Dermis microvascular lymphatic vessel endothelial cell (primary cell): ENCODE measurements at regions not wholly inside any gene's neighbourhood (a gene's known extent, or its start where the extent isn't known, plus 50 kb on each side); places are given as distances from the start of the nearest gene placed in this dataset.

Source experiments
- DNase-seq, 2 donors: peaks; one replicate each; pipeline versions ENCODE4 v3.0.0 to v3.0.0-alpha.2; 2010; ENCODE audit warnings: low read depth in 2 of 2

DNA sequence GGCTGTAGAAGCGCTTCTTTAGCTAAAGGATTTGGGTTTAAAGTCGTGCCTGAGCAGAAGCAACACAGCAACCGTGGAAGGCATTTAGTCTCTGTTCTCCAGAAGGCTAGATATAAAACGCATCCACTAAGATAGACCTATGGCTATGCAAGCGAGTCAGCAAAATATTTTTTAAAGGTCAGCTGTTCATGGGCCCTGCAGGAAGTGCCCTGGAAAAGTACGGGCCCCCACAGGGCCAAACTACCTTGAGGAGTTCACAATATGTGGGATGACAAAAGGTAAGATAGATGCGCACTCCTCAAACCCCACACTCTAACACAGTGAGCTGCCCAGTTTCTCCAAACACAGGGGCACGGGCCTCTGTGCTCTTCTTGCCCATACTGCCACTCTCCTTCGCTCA is 261.6 kb downstream of the VPS13C start:
- DNase-seq = no peak

DNA sequence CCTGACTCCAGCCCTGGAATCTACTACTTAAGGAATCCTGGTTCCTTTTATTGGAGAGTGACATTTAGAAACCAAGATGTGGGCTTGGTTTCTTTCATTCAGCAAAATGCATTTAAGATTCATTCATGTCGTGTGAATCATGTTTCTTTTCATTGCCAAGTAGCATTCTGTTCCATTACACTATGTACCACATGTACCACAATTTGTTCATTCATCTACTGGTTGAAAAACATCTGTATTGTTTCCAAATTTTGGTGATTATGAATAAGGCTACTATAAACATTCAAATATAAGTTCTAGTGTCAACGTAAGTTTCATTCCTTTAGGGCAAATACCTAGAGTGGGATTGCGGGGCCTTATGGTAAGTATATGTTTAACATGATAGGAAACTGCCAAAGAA is 264.2 kb downstream of the VPS13C start:
- no peak for DNase-seq

GRCh38 chr15:61794881-61795280 is 265.4 kb downstream of the VPS13C start:
- DNase-seq = no peak

DNA sequence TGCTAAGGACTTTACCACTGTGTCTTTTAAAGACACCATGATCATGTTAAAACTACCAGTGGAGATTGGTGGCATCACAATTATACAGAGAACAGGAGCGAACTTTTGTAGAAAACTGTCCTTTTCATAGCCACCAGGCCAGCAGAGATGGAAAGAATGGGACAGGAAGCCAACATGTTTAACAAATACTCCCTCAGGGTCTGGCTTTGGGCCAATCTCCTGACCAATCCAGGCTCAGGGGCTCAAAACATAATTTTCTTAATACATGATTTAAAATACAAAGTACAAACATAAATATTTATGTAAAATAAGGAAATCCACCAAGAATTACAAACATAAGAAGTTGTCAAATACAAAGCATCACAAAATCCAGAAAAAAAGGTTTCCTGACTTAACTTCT is 266.0 kb downstream of the VPS13C start:
- no peak for DNase-seq

DNA sequence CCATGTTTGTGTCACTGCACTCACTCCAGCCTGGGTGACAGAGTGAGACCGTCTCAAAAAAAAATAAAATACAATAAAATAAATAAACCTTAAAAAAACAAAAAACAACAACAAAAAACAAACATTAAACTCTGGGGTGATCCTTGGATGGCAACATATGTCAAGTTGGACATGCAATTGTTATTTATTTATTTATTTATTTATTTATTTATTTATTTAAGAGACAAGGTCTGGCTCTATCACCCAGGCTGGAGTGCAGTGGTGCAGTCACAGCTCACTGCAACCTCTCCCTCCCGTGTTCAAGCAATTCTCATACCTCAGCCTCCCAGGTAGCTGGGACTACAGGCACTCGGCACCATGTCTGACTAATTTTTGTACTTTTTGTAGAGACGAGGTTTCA is 275.5 kb downstream of the VPS13C start:
- DNase-seq = no peak

DNA sequence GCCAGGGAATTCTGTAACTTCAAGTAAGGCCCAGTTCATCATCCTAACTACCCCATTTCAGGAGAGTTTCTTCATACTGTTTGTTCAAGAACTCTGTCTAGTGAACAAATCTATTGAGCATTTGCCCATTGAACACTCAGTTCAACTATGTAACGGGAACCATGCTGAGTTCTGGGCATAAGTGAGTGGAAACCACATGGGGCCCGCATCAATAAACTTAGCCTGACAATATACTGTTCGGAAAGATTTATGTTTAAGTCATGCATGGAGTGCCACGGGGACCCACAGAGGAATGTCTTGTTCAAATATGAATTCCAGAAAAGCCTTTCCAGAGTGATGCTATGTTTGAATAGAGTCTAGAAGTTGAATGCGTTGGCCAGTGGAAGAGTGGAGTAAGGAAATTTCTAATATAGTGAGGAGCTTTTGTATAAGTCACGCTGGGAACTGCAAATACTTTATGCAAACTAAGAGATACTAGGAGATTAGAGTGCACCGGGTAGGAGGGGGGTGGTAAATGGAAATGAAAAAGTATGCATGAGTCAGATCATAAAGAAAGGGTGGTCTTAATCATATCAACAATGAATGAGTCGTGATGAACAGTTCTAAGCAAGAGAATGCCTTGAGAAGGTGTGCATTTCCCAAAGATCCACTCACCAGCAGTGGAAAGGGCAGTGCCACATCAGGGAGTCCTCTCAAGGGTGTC is 279.8 kb downstream of the VPS13C start:
- DNase-seq = no peak

DNA sequence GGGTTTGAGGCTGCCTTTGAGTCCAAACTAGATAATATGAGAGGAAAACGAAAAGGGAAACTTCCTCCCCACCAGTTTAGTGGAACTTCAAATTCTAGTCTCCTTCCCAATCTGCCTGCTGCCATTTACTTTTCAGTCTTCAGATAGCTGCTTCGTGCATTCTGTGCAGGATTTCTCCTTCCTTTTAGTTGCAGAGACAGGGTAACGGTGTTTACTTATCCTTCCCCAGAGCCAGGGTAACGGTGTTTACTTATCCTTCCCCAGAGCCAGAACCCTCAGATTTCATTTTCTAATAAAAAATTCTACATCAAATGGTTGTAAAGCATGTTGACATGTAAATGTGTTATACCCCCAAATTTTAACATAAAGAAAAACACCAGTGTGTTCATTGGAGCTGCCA is 282.6 kb downstream of the VPS13C start:
- no peak for DNase-seq

- DNase-seq = no peak
Measured at GRCh38 chr15:61769557-61769956, 290.7 kb downstream of the VPS13C start.

GRCh38 chr15:61768131-61768530 is 292.1 kb downstream of the VPS13C start:
- no peak for DNase-seq

- no peak for DNase-seq
Measured at GRCh38 chr15:61764981-61765380, 295.3 kb downstream of the VPS13C start.

DNA sequence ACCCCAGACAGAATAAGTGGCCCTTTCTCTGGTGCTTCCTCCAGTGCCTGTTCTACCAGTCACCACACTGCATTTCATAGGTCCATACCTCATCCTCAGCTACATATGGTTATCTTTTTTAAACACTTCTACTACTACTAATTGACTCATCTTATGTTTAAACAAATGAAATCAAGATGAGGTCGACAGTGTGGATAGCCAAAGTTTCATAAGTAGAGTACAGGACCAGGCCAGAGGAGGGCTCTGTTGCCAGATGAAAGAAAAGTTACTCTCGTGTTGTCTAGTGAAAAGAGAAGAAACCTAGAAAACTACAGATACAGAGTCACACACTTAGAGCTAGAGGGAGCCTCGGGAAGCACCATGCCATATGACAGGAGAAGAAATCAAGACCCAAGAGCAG is 296.1 kb downstream of the VPS13C start:
- DNase-seq = no peak

- no peak for DNase-seq
Measured at GRCh38 chr15:61762676-61763075, 297.6 kb downstream of the VPS13C start.

DNA sequence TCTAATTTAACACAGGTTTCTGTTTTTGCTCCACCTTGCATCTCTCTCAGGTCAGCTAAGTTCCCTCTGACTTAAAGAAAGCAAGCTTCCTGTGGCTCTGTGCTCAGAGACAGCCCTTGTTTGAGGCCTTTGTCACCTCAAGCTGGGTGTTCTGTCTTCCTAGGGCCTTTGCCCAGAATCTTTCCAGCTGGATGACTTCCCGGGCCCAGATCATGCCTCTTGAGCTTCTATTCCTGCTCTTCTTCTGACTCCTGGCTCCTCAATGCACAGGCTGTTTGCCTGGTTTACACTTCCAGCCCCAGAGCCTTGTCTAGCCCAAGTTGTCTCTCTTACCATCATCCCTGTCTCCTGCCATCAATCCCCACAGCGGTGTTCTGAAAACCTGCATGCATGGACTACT is 300.6 kb downstream of the VPS13C start:
- DNase-seq = no peak

DNA sequence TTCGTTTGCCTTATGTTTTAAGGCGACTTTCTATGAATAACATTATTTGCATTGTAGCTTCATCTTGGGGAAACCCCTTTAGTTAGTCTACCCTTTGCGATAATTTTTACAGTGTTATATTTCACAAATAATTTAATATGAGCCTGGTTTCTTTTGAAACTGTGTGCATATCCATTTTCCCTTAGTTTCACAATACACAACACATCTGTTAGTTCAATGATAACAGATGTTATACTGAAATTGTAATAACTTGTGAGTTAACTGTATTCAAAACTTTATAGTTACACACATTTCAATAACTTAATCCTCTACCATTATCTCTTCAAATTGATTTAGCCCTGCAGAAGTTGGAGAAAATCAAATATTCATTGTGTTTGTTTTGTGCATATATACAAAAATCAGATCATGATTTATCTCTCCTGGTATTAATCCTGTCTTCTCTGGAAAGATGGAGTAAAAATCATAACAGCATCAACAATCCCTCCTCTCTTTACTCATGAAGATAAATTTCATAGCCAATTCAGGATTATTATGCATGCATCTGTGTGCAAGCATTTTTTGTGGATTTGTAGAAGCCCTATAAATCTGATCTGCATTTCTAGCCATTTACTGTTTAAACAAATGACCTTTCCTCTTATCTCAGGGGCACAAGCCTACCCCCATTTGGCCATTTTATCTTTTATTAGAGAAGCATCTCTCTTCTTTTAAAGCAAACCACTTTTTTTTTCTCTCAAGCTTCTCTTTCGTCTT is 304.0 kb downstream of the VPS13C start:
- no peak for DNase-seq

- no peak for DNase-seq
Measured at GRCh38 chr15:61755467-61755866, 304.8 kb downstream of the VPS13C start.

DNA sequence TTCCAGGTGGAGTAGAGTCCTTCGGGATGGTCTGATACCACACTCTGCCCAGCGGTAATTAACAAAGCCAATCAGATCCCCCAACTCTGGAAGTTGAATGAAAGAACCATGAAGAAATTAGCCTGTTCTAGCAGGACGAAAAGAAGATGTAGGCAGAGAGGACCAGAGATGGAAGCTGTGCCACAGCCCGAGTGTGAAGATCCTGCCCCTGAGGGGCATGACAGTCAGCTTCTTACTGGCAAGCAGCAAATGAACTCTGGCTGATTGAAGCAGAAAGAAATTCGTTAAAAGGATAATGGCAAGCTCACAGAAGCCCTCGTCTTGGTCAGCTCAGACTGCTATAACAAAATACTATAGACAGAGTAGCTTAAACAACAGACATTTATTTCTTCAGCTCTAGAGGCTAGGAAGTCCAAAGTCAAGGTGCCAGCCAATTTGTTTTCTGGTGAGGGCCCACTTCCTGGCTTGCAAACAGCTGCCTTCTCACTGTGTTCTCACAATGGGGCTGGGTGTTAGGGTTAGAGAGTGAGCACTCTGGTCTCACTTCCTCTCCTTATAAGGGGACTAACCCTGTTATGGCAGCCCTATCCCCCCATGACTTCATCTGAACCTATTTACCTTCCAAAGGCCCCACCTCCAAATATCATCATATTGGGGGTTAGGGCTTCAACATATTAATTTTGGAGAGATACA is 307.1 kb downstream of the VPS13C start:
- no peak for DNase-seq

DNA sequence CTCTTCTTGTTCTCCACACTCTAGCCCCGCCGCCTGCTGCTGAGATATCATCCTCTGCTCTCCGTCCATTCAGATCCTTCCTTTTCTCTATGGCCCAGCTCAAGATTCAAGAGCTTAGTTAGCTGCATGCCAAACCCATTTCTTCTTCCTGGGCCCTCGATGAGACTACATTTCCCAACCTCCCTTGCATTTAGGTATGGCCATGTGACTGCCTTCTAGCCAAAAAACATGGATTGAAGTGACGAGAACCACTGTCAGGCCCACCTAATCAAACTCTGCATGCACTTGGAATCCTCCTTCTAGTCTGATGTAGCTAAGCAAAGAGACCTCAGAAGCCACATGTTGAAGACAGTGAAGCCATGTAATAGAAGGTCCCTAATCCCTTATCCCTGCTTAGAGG is 308.2 kb downstream of the VPS13C start:
- DNase-seq = no peak

DNA sequence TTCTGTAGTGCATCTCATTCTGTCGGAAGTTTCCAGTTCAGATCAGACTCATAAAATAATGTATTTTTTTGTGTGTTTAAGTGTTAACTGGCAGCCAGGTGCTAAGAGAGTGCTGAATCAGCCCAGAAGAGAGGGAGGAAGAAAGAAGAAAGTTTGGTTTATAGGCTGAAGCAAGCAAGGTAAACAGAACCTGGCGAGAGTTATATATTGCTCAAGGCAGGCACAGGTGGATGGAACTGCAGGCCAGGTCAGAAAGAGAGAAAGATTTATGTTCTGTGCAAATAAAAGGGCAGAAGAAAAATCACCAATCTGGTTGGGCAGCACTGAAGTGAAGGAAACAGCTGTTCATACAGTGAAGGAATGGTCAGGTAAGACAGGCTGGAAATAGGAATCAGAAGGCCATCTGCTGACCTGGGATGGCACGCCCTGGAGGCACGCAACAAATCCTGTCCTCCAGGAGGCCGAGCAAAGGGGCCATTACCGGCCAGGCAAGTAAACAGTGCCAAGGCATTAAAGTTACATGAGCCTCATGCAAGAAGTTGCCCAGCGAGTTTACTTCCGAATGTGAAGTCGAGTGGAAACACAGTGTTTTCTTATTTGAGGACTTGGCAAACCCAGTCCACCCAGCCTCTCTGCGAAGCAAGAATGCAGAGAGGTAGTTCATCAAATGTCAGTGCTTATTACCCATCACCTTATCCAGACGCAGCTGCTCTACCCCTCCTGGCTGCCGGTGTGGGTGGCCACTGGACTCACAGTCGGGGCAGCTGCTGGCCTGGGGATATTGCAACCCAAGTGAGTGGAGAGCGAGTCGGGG is 309.8 kb downstream of the VPS13C start:
- no peak for DNase-seq

- DNase-seq = no peak
Measured at GRCh38 chr15:61749169-61749568, 311.1 kb downstream of the VPS13C start.

DNA sequence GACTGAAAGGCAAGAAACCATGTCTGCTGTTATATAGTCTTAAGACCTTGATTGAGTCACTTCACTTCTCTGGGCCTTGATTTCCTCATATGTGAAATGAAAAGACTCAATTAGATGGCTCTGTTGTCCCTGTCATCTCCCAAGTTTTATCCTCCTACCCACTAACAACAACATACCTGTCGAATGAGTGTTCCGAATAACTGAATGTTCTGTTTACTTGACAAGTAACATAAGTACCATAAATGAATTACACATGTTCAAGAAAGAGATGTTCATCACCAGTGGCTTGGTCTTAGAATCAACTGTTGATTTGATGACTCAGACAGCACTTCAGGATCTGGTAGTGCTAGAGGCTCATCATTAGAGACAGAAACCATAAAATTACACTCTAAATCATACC is 311.7 kb downstream of the VPS13C start:
- DNase-seq = no peak

DNA sequence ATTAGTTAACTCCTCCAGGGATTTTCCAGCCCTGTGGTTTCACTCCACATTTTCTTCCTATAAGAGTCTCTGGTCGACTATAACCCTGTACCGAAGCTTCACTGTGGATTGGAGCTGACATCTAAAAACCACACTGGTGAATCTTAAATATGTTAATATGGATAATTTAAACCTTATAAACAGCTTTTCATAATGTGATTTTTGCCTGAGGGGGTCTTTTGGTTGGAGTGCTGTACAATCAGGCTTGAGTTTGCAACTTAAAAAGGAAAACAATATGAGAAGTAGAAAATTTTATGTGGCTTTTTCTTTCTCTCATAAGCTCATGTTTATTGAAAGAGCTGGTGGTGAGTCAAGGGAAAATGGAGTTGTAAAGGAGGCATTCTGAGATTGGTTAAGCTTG is 313.7 kb downstream of the VPS13C start:
- DNase-seq = no peak

DNA sequence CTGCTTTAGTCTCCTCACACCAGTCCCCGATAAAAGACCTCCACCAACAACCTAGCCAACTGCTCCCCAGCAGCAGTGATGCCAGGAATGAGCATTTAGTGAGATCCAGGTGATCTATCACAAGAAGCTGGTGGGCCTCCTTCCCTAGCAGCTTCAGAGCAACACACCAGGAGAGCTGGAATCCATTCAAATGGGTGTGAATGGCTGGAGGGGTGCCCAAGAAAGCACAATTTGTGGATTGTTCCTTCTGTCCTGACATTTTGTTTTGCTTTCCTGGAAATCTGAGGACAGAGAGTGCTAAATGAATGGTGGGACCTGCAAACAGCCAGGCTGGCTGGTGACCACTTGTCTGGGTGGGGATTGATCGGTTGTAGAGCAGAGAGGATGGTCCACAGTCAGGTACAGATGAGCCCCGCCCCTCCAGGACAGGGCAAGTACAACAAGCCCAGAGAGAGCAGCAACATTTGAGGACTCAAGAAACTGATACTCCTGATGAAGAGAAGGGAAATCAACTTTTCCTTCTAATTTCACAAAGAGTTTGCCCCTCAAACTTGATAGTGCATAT is 316.8 kb downstream of the VPS13C start:
- DNase-seq = no peak
